Lower leg skin (tissue), 3 donors: ENCODE measurements at regions not wholly inside any gene's neighbourhood (a gene's known extent, or its start where the extent isn't known, plus 50 kb on each side); places are given as distances from the start of the nearest gene placed in this dataset.

ENCODE experiments used
- POLR2A ChIP-seq, 2 donors: fragments of 450-650 bp; IDR thresholded peaks; one replicate each; pipeline ENCODE4 v1.6.1; 2016 to 2017; ENCODE audit warnings: antibody characterized with exemption in 2 of 2, mild to moderate bottlenecking in 1 of 2, moderate library complexity in 1 of 2
- TF ChIP-seq, protein P1 (sequence below), 3 donors: fragments of 450-650 bp; IDR thresholded peaks; one replicate each; pipeline ENCODE4 v1.5.1; 2016; ENCODE audit warnings: antibody characterized with exemption in 3 of 3, mild to moderate bottlenecking in 3 of 3, moderate library complexity in 2 of 3

DNA sequence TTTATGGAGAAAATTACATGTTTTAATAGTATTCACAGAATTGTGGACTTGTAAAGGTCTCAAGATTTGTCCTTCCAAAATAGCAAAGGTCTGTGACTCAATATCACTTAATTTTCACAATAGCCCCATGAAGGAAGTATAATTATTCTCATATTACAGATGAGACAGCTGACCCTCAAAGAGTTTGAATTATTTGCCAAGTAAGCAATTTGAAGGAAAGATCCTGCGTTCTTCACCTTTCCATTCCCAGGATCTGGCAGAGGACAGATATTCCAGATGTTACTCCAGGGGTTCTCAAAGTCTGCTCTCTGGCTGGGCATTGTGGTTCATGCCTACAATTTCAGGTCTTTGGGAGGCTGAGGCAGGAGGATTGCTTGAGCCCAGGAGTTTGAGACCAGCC, 559.4 kb upstream of the AUTS2 start:
- TF ChIP-seq, protein P1, sequence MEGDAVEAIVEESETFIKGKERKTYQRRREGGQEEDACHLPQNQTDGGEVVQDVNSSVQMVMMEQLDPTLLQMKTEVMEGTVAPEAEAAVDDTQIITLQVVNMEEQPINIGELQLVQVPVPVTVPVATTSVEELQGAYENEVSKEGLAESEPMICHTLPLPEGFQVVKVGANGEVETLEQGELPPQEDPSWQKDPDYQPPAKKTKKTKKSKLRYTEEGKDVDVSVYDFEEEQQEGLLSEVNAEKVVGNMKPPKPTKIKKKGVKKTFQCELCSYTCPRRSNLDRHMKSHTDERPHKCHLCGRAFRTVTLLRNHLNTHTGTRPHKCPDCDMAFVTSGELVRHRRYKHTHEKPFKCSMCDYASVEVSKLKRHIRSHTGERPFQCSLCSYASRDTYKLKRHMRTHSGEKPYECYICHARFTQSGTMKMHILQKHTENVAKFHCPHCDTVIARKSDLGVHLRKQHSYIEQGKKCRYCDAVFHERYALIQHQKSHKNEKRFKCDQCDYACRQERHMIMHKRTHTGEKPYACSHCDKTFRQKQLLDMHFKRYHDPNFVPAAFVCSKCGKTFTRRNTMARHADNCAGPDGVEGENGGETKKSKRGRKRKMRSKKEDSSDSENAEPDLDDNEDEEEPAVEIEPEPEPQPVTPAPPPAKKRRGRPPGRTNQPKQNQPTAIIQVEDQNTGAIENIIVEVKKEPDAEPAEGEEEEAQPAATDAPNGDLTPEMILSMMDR (IDR thresholded peaks at IDR 0.05): no peak
- TF ChIP-seq POLR2A (IDR thresholded peaks at IDR 0.05): no peak
